SK-N-SH treated with all-trans-retinoic acid at 6 μM for 48 hours (cell line): ENCODE measurements at regions not wholly inside any gene's neighbourhood (a gene's known extent, or its start where the extent isn't known, plus 50 kb on each side); places are given as distances from the start of the nearest gene placed in this dataset.

Source experiments
- ARNTL ChIP-seq: fragments of 450-650 bp; formaldehyde crosslinking; IDR thresholded peaks from 2 replicates; pipeline ENCODE4 v1.5.0; 2020; ENCODE audit warnings: low read depth, mild to moderate bottlenecking, moderate library complexity, borderline replicate concordance
- OSR1 ChIP-seq: fragments of 250-450 bp; sonication (Bioruptor Pico); IDR thresholded peaks from 2 replicates; pipeline ENCODE4 v1.8.0; 2022; ENCODE audit warnings: moderate library complexity, mild to moderate bottlenecking, inconsistent platforms
- SNAI2 ChIP-seq: fragments of 250-450 bp; sonication (Bioruptor Pico); IDR thresholded peaks from 2 replicates; pipeline ENCODE4 v1.5.0; 2020; ENCODE audit warnings: mild to moderate bottlenecking, moderate library complexity
- TCF4 ChIP-seq: fragments of 250-450 bp; sonication (Bioruptor Pico); IDR thresholded peaks from 2 replicates; pipeline ENCODE4 v1.8.0; 2021; ENCODE audit warnings: mild to moderate bottlenecking, moderate library complexity, borderline replicate concordance
- ZC3H10 ChIP-seq: fragments of 250-450 bp; sonication (Bioruptor Pico); IDR thresholded peaks from 2 replicates; pipeline ENCODE4 v1.5.1; 2021; ENCODE audit warnings: mild to moderate bottlenecking, moderate library complexity
- ZFP30 ChIP-seq: fragments of 450-650 bp; formaldehyde crosslinking; IDR thresholded peaks from 2 replicates; pipeline ENCODE4 v1.5.0; 2022; ENCODE audit warnings: mild to moderate bottlenecking, moderate library complexity

- TF ChIP-seq SNAI2 (no peak), TCF4 (CRISPR knock-in tag) (no peak), OSR1 (no peak), ARNTL (no peak), ZC3H10 (CRISPR knock-in tag) (no peak), ZFP30 (CRISPR knock-in tag) (no peak)
Measured at GRCh38 chr16:85376292-85377095, 236.6 kb upstream of the GSE1 start.
